Left hindlimb (tissue), 1 donor: ENCODE measurements at regions not wholly inside any gene's neighbourhood (a gene's known extent, or its start where the extent isn't known, plus 50 kb on each side); places are given as distances from the start of the nearest gene placed in this dataset.

Experiments used
- DNase-seq: peaks from one replicate; pipeline ENCODE4 v3.0.0-alpha.2; 2018

DNA sequence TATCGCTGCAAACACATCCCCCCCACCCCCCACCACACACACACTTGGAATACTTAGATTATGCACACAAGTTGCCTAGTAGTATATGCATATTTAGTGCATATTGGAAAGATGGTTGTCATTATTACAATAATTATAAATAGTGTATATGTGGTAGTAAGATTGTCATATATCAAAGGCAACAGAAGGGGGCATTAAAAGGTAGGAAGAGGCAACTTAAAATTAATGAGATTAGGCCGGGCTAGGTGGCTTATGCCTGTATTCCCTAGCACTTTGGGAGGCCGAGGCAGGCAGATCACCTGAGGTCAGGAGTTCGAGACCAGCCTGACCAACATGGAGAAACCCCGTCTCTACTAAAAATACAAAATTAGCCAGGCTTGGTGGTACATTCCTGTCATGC is 52.1 kb downstream of the GSC start:
- DNase-seq, result no peak

DNA sequence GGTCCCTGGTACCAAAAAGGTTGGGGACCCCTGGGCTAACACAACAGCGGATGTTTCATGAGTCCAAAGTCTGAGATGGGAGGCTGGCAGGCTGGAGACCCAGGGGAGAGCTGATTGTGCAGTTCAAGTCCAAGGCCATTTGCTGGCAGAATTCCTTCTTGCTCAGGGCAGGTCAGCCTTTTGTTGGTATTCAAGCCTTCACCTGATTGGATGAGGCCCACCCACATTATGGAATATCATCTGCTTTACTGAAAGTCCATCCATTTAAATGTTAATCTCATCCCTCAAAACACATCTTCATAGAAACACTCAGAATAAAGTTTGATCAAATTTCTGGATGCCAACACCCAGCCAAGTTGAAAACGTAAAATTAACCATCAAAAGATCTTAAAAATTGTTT is 52.9 kb downstream of the GSC start:
- DNase-seq, result no peak

DNA sequence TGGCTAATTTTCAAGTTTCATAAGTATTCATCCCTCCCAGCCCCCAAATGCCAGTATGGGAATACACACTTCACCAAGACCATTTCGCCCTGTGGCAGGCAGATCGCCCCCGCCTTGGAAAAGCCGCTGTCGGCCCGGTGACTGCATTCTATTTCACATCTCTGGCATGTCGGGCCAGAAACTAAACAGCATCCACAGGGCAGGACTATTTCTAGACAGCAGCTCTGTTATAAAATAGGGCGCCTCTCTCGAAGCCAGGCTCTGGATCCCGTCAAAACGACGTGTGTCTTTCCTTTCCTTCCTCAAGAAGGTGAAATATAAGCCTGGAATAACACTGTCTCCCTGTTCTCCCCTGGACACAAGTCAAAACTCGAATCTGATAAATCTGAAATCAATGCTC is 56.8 kb downstream of the GSC start:
- no peak for DNase-seq

DNA sequence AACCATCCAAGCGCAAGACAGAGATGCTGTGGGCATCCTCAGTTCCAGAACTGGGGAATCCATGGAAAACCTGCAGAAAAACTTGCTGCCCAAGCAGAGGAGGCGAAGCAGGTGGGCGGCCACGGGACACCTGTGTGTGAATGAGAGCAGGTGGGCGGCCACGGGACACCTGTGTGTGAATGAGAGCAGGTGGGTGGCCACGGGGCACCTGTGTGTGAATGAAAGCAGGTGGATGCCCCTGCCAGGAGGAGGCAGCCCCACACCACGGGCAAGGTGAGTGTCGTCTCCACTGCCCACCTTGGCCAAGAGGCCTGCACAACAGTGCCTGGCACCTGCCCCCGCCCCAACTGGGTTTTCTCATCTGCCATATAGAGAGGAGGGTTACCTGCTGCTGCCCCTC is 59.2 kb downstream of the GSC start:
- no peak for DNase-seq

DNA sequence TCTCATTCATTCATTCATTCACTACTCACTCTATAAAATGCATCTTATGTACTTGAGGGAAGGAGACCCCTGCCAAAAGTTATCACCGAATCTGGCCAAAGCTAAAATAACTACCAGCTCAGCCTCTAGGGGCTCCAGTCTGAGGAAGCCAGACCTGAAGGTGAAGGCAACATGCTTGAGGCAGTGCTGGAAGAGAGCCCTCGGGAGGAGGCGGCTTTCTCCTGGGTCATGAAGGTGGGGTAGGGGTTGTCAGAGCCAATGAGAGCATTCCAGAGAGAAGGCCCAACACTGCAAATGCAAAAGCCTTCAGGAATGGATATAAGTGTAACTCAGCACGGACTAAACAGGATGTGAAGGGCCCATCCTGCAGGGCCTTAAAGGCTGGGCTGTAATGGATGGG is 62.4 kb downstream of the GSC start:
- no peak for DNase-seq

DNA sequence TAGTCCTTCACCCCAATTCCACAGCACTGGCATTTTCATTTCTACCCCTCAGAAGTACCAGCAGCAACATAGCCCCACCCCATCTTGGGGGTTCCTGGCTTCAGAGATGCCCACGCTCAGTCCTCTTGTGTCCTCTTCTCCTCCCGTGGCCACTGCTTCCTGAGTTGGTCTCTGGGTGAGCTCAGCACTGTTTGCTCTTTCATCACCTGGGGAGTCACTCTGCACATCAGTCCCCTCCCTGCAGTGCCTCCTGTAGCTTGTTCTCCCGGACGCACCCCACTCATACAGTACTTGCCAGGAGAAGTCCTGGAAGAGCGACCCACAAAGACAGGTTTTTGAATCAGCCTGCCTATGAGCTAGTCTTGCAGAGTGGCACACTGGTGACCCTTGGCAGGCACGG is 63.8 kb downstream of the GSC start:
- DNase-seq, result no peak

DNA sequence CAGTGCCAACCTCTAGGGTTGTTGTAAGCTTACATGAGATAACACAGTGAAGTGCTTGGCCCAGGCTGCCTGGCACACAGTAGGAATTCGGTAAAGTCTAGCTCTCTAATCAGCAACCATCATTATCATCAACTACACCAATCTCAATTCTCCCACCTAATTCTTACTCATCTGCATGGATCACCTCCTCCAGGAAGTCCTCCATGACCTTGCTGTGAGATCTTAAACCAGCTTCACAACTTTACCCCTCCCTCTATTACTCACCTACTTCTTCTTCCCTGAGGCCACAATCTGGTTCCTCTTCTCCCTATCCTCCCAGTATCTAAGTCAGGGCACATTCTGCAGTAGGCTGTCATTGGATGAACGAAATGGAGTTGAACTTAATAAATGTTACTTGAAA is 67.3 kb downstream of the GSC start:
- no peak for DNase-seq

DNA sequence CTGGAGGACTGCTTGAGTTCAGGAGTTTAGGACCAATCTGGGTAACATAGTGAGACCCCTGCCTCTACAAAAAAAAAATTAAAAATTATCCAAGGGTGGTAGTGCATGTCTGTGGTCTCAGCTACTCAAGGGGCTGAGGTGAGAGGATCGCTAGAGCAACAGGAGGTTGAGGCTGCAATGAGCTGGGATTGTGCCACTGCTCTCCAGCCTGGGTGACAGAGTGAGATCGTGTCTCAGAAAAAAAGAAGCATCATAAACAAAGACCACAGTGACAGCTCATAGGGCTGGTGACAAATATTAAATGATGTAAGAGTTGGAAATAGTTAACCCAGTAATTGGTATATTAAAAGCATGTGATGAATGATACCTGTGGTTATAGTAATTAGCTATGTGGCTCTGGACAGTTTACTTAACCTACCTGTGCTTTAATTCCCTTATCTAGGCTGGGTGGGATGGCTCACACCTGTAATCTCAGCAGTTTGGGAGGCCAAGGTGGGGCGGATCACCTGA is 68.0 kb downstream of the GSC start:
- no peak for DNase-seq

DNA sequence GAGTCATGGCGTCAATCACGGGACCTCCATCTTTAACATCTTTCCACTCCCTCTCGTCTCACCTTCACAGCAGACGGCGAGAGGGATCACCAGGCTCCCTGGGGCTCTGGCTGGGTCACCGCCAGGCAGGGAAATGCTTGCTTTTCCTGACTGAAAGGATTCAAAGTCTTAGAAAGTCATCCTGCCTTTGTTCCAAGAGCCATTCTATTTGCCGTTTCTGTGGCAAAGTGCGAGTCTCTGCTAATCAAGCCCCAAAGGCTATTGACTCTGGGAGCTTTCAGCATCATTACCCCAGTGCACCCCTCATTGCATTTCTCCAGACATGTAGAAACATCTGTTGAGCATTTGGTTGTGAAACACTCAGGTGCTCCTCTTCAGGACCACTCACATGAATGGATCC is 69.6 kb downstream of the GSC start:
- no peak for DNase-seq

DNA sequence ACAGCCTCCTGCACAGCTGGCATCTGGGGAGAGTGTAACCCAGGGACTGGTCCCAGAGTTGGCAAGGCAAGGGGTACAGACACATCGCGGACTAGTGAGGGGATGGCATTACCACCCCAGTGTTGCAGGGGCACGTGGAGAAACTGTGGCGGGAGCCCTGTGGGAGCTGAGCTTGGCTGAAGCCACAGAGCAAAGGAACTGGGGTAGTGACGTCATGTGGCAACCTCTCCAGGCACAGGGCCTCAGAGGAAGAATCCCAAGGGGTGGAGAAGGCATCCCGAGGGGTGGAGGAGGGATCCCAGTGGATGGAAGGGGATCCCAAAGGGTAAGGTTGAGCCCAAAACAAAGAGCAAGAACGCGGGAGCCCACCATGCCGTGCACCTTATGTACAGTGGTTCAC is 70.1 kb downstream of the GSC start:
- no peak for DNase-seq

DNA sequence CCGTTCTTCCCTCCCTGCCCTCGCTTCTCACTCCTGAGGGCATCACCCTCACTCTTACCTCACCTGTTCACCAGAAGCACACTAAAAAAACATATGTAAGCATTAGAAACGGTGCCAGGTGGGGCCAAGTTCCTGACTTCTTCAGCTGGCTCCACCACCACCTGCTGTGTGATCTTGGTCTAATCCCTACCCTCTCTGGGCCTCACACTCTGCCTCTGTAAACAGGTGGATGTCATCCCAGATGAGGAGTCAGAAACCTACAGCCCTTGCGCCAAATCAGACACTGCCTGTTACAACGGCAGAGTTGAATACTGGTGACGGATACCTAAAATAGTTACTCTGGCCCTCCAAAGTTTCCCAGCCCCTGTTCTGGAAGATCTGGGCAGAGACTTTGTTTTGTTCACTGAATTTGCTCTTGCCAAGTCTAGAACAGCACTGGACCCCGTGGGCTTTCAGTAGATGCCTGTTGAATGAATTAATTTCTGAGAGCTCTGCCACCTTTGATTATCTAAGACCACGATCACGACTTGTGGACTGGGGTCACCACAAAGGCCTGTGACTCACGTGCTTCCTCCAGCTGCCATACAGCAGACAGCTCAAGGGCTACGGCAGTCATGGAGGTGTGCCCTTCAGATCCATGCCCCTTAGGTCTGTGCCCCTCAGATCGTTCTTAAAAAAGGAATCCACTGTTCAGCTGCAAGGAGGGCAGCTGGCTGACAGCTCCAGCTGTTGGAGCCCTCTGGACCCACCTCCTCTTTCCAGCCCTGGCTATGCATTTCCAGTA is 71.9 kb downstream of the GSC start:
- no peak for DNase-seq

DNA sequence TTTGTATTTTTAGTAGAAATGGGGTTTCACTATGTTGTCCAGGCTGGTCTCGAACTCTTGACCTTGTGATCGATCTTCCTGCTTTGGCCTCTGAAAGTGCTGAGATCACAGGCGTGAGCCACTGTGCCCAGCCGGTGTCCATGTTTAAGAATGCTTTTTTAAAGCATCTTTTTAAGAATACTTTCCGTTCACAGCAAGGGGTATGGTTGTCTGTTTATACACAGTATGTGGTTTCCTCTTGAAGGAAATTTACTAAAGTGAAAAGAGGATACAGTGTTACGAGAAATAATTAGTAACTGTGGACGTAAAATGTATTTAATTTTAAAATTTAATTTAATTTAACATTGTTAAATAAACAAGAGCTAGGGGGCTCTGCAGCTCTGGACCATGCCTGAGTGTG is 73.4 kb downstream of the GSC start:
- DNase-seq, result no peak

DNA sequence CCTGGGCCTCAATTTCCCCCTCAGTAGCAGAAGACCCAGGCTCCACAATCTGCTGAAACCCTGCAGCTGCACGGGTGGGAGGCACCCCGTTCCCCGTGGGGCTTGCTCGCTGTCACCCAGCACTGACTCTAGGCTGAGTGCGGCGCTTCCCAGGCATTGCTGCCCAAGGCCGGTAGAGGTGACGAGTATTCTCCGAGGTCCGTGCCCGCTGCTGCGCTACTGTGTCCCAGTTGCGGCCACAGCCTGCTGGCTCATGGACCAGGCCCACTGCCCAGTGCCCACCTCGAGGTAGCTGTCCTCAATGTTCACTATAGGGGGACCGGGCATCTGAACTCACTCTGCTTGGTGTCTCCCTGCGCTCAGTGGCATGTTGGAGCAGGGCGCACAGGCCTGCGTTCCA is 74.7 kb downstream of the GSC start:
- DNase-seq, result no peak

DNA sequence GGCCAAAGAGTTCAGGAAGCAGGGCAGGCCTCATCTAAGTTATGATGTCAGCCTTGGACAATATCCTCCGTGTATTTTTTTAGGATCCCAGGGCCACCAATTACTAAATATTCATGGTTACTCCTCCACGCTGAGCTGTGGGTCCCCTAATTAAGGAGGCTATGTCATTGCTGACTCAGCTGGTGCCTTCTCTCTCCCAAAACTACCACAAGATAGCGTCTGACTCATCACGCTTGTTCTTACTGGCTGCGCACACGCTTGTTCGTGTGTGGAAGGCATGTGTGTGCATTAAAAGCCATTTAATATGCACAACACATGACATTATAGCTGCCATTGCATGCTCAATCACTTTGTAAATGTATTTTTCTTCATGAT is 78.3 kb downstream of the GSC start:
- DNase-seq, result no peak

DNA sequence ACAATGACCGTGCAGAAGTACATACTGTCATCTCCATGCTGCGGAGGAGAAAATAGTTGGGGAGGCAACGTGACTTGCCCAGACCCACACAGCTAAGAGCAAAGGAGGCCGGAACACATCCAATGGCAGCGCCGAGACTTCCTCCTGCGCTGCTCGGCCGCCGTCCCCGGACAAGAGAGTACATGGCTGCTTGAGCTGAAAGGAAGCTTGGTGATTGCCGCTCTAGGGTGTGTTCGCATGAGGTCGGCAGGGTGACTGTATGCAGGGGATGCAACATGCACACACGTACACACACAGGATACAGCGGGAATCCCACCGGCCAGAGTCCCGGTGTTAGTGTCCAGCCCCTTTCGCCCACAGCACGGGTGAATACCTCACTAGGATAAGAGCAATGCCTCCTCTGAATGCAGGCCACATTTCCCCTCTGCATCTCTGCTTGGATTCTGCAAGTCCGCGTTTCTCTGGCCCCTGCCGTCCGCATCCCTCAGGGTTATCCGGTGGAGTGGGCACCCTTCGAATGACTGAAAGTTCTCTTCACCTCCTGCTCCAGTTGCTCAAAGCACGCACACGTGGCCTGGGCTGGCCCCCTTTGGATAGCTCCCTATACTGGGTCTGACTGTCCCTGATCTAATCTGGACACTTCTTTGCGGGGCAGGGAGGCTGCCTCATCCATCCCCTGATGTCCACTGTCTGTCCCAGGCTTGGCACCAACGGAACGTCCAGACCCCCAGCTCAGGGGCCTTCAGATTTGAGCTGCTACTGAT is 78.8 kb downstream of the GSC start:
- no peak for DNase-seq

DNA sequence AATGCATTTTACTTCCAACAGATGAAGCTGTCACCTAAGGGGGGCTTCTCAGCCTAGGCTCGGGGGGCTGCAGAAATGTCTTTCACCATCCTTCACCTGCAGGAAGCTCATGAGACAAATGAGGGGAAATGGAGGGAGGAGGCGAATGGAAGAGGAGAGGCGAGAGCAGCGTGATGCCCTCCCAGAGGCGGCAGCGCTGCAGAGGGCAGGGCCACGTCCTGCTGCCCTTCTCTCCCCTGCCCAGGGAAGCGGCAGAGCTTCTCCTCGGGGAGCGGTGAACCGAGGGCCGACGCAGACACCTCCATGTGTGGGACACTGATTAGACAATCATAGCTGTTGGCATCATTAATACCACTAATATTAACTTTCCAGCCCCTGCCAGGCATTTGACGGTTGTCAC is 78.3 kb downstream of the SERPINA3 start:
- DNase-seq, result no peak

DNA sequence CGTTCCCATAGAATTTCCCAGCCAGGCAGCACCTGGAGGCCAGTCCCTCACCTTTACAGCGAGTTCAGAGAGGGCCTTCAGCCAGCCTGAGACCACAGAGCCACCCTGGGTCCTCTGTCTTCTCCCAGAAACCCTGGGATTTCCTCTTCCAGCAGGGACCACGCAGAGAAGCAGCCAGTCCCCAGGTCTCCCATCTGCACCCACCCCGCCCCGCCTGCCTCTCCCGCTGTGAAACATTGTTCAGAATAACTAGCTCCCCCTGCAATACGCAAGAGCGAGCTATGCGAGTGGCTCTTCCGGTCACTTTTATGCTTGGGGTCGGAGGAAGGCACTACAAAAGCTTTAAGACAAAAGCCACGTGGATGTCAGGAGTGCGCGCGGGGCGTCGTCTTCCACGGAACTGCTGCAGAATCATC is 77.8 kb downstream of the SERPINA3 start:
- DNase-seq, result no peak

DNA sequence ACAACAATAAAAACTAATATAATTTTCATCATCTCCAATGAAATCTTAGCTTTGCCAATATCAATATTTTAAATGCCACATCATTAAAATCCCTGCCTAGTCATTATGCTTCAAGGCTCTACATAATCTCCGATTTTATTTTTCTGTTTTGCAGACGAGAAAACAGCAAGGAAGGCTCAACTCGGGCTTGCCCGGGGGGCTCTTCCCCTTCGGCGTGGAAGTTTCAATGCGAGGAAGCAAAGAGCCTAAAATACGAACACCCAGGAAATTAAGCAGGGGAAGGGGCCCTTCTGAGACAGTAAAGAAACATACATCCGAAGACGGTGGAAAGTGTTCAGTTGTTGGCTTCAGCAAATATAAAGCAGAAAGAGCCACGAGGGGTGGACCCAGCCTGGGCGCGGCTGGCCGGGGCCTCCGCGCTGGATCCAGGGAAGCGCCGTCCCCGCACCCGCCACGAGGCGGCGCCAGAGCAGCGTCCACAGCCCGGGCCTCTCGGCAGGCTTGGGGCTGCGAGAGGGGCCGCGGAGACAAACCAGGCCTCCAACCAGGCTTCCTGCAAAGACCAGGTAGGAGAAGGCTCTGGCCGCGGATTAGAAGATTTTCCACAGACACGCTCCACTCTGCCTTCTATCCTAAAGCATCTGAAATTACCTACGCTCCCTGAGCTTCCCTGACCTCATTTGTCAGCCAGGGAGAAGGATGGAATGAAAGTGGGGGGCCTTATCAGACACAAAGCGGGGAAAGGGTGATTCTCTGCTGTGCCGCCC is 77.2 kb downstream of the SERPINA3 start:
- peak; percentile 80 for DNase-seq

DNA sequence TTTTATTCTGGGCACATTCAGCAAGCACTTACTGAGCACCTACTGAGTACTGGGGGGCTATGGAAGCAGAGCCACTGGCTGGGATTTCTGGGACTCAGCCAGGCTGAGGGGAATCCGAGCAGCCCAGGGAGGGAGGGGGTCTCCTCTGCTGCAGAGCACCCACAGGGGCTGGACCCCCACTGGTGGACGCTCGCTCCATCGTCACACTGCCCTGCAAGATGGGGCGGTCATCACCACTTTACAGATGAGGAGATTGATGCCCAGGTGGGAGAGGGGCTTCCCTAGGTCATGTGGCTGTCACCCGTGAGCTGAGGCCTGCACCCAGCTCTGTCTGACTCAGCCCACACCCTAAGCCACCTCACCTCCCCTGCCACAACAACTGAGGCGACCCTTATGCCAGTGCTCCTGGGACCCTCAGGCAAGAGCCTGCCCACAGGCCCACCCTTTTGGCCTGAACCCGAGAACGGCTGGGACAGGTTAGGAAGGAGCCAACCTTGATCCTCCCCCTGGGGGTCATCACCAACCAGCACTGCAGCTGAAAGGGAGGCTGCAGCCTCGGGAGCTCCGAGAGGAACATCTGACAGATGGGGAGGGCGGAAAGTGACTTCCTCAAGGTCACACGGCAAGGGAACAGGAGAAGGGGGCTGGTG is 74.4 kb downstream of the SERPINA3 start:
- DNase-seq, result no peak

DNA sequence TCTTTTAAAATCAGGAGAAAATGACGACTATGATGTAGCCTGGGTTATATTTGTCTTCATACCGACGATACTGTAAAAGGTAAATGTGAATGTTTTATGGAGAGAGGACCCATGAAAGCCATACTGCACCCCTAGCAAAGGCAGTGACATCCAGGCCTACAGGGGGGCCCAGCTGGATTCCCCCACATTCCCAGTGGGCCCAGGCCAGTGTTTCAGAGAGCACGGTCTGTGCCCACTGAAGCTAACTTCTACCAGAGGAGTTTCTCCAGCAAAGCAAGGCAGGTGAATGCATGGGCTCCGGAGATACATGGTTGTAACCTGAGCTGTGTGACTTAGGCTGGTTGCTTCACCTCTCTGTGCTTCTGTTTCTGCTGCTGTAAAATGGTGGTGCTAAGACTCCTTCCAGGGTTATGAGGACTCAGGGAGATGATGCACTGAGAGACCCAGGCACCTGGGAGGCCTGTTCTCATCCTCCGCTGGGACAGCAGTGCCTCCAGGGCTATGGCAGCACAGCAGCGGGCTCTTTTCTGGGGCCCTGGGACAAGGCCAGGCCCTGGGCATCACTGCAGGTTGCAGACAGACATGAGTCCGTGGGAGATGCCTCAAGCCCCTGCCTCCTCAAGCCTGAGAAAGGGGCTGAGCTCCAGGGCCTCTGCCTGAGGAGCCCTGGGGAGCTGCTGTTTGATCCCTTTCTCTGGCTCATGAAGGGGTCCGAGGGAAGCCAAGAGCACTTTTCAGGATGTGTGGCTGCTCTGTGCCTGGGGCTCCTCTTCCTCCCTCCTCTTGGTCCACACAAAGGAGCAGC is 73.7 kb downstream of the SERPINA3 start:
- no peak for DNase-seq

DNA sequence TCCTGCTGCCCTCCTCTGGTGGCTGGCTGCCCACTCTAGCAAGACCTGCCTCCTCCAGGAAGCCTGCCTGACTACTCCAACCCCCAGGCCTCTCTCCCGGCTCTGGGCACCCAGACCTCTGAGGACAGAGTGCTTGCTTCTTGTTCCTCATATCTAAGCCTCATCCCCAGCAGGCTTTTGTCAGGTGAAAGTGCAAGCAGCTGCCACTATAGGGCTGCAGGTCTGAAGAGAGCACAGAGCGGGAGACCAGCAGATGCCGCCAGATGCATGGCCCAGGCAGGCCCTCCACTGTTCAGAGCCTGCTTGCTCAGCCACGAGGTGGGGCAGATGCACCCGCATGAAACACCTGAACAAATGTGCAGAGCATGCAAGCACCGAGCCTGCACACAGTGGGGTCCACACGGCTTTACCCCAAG is 73.0 kb downstream of the SERPINA3 start:
- no peak for DNase-seq

DNA sequence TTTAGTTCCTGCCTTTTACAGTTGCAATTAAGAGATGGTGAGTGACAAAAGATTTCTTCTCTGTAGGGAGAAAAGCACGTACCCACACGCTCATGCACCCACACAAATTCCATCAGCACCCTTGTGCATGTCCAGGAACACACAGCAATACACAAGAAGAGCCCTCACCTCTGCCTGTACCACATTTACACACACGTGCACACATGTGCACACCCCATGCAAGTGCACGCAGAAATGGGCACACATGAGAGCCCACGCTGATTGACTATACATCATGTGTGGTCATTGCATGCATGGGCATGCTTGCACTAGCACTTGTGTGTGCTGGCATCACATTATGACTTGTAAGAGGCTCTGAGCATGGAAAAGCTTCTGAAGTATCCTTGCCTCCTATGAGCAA is 70.5 kb downstream of the SERPINA3 start:
- DNase-seq, result no peak
